ENCODE measurements at regions not wholly inside any gene's neighbourhood (a gene's known extent, or its start where the extent isn't known, plus 50 kb on each side); places are given as distances from the start of the nearest gene placed in this dataset.

DNA sequence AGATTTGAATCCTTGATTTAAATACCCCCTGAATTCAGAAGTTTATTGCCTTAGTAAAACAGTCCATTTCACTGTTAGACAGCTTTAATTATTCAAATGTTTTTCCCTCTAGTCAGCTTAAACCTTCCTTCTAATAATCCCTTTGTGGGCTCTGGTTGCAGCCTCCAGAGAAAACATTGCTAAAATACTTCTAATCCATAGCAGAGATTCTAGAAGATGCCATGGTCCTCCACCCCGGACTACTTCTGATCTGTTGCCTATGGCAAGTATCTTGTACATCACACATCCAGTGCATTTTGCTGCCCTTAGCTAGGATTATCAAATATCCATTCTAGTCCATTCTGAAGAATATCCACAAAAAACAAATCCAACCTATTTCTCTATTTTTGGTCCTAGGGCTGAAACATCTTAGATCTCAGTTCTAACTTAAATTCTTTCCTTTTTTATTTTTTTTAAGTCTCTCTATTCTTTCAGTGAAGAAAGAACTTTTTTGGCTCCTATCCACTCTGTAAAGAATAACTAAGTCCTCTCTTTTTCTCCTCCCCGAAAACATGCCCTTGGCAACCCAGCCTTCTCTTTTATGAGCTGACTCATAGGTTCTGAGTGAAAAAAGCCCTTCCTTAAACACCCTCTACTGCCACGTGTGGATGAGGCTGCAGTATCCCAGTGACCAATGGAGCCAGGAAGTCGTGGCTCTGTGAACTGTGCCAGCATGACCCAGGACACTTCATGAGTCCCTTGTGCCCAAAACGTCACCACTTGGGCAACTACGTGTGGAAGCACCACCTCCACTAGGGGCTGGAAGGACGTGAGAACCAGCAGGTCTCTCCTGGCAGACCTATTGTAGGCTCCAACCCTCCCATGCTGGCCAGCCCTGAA, 349.8 kb downstream of the TNS1 start:
- DNase-seq: no peak

DNA sequence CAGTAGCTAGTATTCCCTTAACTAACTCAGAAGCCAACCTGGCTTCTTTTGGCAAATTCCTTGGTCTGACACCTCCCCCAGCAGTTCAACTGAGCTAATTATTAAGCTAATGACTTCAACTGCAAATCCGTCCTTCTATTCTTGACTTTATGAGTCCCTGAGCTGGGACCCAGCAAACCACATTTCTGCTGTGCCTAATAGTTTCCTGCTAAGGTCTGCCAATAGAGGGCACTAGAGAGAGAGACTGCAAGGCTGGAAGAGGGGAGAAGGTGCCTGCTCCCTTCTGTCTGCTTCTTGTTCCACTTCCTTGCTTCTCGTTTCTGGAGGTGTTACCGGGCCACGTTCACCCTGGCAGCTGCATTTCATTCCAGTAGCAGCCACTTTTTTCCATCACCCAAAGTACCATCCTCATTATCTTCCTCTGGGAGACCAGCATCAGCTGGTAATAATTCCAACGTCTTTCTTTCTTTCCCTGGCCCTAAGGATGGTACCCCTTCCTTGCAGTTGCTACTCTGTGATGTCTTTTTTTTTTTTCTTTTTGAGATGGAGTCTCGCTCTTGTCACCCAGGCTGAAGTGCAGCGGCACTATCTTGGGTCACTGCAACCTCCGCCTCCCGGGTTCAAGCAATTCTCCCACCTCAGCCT, 352.0 kb downstream of the TNS1 start:
- DNase-seq: no peak

DNA sequence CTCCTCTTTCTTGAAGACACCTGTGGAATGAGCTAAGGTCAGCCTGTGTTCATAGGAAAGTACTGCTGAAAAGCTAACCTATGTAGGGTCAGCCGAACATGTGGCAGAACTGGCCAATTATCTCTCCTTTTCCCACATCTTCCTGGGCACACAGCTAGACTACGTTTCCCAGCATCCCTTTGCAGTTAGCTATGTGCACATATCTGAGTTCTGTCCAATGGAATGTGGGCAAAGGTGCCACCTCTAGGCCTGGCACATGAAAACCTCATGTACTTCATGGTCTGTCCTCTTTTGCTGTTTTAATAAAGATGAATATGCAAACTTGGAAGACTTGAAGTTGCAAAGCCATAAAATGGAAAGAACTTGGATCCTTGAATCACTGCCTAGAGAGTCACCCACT, 352.6 kb downstream of the TNS1 start:
- DNase-seq: no peak

DNA sequence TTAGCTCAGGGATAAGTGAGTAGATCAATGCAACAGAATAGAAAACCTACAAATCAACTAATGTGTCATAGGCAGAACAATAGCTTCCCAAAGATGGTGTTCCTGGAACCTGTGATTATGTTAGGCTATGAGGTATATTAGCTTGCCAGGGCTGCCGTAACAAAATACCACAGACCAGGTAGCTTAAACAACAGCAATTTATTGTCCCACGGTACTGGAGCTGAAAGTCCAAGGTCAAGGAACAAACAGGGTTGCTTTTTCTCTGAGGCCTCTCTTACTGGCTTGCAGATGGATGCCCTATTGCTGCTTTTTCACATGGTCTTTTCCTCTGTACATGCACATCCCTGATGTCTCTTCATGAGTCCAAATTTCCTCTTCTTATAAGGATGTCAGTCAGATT, 354.9 kb downstream of the TNS1 start:
- DNase-seq: no peak

DNA sequence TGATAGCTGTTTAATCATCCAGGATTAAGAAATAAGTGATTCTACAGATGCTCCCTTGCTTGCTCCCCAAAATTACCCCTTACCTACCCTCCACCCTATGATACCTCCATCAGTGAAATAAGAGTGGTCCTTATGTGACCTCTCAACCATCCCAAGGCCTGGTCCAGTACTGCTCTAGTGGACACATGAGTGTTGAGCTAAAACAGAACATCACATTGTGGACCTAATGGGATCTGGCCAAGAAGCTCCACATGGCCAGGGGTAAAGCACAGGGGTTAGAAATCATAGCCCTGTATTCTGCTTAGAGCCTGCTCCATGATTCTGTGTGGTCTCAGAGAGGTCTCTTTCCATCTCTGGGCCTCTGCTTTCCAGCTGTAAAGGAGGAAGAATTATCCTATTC, 355.6 kb downstream of the TNS1 start:
- DNase-seq: no peak

DNA sequence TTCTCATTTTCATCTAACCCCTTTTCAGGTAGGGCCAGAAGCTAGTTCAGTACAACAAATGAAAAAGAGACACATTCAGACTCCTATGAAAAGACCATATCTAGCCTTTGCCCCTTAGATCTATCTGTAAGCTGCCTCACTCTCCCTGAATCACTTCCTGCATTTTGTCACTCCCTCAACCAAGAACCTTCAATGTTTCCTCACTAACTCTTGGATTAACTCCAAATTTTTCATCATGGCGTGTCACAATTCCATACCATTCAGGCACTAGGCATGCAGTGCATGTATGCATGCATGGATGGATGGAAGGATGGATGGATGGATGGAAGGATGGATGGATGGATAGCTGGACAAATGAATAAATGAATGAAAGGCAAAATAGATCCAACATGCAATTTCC, 356.9 kb downstream of the TNS1 start:
- DNase-seq: no peak

DNA sequence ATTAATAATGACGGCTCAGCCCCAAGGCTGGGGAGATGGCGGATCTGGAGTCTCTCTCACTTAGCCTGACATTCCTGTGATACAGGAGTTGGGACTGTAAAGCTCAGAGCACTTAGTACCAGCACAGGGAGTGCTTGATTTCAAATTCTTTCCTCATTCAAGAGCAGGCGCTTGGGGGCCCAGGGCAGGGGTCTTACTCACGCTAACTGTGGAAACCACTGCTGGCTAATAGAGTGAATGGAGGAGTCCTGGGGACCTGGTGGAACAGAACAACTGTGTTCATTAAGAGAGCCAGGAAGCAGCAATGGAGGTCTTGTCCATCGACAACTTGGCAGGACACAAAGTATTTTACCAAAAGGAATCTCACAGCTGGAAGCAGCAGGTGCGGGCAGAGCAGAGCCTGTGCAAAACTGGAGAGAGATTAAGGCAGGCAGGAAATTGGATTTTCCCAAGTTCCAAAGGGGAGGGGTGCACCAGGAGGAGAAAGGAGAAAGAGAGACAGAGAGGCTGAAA, 358.9 kb downstream of the TNS1 start:
- DNase-seq: no peak

DNA sequence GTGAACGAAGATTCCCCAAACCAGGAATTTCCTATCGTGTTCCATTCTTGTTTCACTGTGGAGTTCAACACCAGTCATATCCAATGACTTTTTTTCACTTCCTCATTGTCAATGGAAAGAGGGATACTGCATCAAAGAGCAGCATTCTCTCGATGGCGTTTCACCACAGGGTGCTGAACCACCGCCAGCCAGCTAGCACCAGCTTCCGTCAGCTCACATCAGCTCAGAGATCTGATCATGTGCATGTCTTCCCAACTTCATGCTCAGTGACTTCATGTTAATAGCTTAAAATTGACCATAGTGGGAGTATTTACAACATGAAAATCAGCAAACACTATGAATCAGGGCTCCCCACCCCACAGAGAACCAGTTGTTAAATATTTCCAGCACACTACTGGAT, 359.9 kb downstream of the TNS1 start:
- no peak for DNase-seq

DNA sequence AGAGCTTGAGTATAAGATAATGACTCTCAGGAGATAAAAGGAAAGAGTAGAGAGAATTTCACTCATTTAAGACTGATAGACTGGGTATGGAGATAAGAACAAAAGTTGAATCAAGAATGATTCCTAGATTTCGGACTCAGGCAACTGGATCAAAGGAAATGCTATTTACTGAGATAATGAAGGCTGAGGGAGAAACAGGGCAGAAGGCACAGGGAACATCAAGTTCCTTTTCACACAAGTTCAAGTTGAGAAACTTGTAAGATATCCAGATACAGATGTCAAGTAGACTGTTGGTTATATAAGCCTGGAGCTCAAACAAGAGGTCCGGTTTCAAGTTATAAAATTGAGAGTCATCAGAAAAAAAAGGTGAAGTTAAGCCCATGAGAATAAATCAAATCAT, 360.8 kb downstream of the TNS1 start:
- no peak for DNase-seq

DNA sequence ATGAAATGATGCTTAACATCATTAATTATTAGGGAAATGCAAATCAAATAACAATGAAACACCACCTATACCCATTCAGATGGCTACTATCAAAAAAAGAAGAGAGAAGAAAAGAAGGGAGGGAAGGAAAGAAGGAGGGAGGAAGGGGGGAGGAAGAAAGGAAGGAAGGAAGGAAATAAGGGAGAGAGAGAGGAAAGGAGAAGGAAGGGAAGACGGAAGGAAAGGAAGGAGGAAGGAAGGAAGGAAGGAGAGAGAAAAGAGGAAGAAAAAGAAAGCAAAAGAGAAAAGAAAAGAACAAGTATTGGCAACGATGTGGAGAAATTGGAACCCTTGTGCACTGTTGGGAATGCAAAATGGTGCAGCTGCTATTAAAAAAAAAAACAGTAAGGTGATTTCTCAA, 363.3 kb downstream of the TNS1 start:
- DNase-seq: no peak

DNA sequence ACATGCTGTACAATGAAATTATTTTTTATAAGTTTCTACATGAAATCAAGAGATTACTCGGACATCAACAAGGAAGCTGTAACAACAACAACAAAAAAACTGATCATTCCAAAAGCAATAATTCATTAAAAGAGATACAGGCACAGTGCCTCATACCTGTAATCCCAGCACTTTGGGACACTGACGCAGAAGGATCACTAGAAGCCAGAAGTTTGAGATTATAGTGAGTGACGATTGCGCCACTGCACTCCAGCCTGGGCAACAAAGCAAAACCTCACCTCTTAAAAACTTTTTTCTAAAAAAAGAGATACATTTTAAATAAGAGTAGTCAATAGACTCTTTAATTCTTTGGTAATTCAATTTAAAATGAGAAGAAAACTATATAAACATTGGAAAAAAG, 364.3 kb downstream of the TNS1 start:
- no peak for DNase-seq

DNA sequence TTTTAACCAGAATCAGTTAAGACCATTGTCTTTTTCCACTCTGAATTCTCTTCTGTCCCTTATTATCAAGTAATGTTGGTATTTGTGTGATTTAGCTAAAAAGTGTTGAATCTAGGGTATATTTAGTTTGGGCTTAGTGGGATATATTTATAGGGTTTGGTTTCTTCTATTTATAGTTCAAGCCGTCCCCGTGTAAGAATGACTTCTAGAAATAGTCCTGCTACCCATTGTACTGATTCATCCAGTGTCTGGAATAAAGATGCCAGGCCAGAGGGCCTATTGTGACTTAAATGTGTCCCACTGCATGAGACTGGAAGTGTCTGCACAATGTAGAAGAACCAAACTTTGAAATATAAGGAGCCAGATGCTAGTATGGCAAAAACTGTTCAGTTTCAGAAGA, 364.8 kb downstream of the TNS1 start:
- DNase-seq: no peak

DNA sequence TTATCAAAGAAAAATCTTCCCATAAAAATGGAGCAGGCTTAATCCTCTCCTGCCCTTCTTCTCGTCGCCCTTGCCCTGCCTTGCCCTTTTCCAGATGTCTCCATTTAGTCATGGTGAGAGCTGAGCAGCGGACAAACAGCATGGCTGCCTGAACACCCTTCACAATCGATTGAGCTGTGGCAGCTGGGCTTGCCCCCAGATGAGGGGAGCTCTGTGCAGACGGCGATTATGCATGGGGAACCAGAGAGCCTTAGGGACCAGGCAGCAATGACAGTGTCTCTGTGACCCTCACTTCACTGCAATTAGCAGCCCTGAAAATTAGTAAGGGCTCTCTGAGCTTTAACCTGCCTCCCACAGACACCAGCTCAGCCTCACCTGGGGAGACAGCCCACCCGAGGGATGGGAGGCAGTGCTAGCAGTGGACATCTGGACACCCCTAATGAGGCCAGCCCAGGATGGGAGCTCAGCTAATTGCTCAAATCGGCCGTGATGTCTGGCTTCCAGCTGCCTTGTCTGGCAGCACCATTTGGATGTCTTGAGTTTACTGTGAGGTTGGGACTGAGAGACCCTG, 365.7 kb downstream of the TNS1 start:
- DNase-seq: no peak

DNA sequence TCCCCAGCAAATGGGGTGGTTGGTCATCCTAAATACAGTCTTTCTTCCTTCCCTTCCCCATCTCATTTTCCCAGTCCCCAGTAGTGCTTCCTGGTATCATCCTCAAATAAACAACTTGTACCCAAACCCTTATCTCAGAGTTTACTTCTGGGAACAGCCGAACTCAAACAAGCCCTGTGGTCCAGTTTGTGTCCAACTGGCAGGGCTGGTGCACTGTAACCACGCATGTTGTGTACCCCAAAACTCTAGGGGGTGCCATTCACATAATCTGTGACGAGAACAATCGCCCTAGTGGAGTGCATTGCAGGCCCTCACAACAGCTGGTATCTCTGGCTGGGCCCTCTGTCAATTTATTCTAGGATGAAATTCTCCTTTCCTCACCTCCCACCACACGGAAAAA, 366.2 kb downstream of the TNS1 start:
- no peak for DNase-seq

DNA sequence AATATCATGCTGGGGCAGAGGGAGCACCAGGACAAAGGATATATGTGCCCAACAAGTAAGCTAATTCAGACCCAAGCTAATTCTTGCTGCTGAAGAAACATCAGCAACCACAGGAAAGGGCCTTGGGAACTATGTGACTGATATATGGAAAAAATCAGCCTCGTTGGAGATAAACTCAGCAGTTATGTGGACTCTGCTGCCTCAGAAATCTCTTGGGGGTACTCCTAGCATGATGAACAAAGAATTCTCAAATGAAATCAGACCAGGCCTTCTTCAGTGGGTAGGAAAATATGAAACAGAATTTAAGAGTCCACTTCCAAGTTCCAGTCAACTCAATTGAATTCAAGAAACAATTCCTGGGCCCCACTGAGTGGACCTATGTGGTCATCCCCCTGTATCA, 367.9 kb downstream of the TNS1 start:
- DNase-seq: no peak

DNA sequence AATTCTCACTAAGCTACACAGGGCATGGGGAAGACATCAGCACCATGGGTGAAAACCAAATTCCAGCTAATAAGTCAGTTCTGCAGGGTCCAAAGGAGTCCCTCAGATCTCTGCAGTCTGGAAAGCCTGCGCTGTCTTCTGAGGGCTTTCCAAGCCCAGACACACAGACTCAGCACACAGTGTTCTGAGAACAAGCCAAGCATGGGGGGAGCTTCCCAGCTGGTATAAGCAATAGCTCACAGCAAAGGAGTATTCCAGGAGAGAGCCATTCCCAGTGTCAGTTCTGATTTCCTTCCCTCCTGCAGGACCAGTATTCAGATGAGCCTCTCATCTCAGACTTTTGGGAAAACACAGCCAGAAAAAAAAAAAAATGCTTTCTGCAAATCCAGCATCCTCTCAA, 370.8 kb downstream of the TNS1 start:
- DNase-seq: no peak

DNA sequence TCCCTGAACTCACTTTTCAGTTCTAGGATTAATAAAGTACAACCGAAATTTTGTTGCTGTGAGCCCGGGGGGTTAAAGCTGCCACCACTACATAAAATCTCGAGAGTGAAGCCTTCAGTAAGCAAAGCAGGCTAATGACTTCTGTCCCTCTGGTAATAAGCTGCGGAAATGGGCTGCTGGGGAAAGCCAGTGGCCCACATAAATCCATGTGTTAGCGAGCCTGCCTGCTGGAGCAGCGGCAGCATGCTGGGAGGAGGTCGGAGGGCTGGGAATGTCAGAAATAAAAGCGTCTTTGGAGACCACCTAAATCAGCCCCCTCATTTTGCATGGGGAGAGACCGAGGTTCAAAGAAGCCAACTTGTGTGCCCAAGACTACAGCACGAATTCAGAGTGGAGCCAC, 371.7 kb downstream of the TNS1 start:
- DNase-seq: no peak

DNA sequence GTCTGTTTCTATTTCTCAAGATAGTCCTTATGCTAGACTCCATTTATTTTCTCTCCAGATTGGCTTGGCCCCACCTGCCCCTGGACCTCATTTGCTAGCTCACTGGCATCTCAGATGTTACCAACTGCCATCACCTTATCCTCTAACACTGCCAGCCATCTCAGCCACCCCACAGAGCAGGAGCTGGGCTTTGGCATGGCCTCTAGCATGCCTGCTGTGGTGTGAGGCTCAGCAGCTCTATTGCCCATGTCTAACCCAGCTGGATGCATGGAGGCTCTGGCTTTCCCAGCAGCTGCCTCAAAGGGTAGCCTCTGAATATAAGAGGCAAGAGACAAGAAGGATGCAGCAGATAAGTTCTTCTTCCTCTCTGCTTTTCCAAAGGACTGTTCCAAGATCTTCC, 373.4 kb downstream of the TNS1 start:
- DNase-seq: no peak

DNA sequence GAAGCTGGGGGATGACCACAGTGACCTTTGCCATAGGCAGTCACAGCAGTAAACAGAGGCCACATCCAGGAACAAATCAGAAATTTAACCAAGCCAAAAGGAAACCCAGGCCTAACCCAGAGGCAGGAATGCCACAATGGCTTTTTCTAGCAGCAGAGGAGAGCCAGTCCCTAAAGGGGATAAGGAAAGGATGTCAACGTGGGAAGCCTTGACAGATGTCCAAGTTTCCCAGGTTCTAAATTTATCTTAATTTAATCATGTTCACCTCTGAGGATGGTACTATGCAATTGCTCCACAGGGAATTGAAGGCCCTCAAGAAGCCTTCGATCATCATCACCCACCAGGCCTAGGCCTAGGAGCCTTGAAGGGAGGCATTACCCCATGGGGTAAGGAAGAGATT, 374.7 kb downstream of the TNS1 start:
- DNase-seq: no peak

DNA sequence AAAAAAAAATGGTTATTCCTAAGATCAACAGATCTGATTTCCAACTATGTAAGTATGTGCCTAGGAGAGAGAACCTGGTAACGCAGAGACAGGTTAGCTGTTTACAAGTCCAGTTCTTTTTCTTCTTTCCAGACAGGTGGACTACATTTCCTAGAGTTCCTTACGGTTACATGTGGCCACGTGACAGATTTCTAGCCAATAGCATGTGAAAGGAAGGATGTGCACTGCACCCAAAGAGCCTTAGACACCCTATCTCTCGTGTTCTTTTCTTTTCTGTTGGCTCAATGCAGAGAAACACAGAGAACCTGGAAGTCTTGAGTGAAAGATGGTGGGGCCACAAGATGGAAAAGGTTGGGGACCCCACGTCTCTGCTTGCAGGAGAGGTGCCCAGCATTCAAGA, 375.9 kb downstream of the TNS1 start:
- DNase-seq: no peak

DNA sequence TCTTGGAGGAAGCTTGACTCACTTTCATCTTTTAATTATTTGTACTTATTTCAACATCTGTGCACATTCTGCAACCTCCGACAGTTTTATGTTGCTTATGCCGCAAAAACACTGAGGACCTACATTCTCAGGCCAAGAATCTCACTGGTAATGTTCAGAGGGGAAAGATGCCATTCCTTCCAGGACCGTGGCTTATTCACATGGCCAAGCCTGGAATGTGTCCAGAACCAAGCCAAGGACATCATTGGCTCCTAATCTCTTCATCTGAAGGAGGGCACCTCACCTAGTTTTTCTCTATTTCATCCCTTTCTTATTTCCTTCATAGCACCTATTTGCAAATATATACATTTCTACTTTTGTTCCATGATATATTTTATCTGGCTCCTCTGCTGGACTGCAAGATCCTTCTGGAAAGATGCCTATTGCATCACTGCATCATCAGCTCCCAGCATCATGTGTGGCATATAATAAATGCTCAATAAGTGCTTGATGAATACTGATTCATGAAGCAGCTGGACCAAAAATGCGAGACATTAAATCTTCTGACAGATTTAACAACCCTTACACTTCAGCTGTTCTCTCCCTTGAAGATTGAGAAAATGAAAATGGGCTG, 377.1 kb downstream of the TNS1 start:
- DNase-seq: no peak

DNA sequence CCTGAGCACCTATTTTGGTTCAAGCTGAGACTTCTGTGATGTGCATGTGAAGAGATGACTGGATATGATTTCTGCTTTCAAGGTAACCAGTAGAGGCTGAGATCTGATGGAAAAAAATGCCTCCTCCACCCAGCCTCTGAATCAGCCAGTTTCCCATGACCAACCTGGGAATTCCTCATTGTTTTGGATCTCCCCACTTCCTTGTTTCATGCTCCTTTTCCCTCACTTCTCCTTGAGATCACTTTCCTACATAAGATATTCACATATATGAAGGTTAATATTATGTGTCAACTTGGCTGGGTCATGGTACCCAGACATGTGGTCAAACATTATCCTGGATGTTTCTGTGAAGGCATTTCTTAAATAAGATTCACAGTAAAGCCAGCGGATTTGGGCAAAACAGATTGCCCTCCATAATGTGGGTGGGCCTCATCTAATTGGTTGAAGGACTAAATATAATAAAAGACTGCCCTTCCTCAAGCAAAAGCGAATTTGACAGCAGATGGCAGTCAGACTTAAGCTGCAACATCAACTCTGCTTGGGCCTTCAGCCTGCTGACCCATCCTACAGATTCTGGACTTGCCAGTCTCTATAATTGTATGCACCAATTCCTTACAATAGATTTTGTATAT, 379.4 kb downstream of the TNS1 start:
- DNase-seq: no peak

Data from activated effector memory CD4-positive, alpha-beta T cell treated with anti-CD3 and anti-CD28 coated beads, Interleukin-2, amount 50 U/mL, for 16 hours (primary cell).